ENCODE measurements at regions not wholly inside any gene's neighbourhood (a gene's known extent, or its start where the extent isn't known, plus 50 kb on each side); places are given as distances from the start of the nearest gene placed in this dataset.

DNA sequence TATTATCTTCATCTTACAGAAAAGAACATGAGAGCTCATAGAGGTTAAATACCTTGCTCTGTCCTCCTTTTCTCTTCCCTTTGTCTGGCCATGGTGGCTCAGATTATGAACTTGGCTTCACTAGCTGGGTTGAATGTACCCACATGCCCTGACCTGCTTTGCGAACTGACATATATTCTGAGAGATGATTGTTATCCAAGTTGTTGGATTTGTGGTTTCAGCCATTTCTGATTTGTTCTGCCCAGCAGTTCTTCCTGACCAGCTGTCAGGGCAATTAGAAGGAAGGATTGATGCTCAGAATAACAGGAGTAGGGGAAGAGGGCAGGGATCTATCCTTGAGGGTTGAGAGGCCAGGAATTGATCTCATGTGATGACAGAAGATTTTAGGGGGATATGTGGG is 236.8 kb upstream of the FAM98A start:
- H3K4me1 ChIP-seq (ENCODE audit: control insufficient read depth in 5 of 5, insufficient read depth in 5 of 5, low read length in 5 of 5), result no peaks in the 10 kb centered on the region
- DNase-seq (no peak), ATAC-seq (ENCODE audit: insufficient read depth, low FRiP score) (no peak)
- H3K36me3 ChIP-seq (ENCODE audit: control insufficient read depth in 4 of 4, insufficient read depth in 4 of 4, low read length in 4 of 4), result no peaks in the 10 kb centered on the region
- no peak overlapping the region for H3K4me3 ChIP-seq
- H3K27me3 ChIP-seq (ENCODE audit: control insufficient read depth in 3 of 3, insufficient read depth in 3 of 3, low read length in 2 of 3), result no peaks in the 10 kb centered on the region
- H3K27ac ChIP-seq (ENCODE audit: low read depth in 1 of 2, low read length in 1 of 2), result no peak overlapping the region
- 91 to 94% methylated on average over 1 of the region's 1 CpG for WGBS, 2 donors
- TF ChIP-seq CTCF (IDR thresholded peaks at IDR 0.05; ENCODE audit: control extremely low read depth, extremely low read depth), result no peak
- H3K9me3 ChIP-seq (ENCODE audit: control insufficient read depth in 4 of 4, insufficient read depth in 3 of 4, low read length in 3 of 4), result peaks cover 0 to 2% (median 0%) of the 10 kb centered on the region in 4 donors
- H3K9ac ChIP-seq (ENCODE audit: insufficient read depth in 1 of 2, low read length in 2 of 2), result no peak overlapping the region

DNA sequence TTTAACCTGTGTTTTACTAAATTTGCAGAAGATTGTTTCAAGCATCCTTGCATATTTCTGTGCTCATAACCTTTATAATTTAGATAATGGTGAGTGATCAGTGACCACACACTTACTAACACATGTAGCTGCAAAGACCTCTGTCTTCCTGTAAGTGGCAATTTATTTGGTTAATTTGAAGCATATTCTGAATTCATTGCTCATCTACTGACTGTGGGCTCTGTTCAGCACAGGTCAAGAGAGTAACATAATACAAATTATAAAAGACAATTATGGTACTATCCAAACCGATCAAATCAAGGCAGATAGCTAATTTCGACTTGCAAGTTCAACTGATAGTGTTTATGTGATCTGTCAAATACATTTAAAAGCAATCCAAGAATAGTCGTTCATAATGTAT is 223.9 kb upstream of the FAM98A start:
- Histone ChIP-seq H3K27me3 (ENCODE audit: control insufficient read depth in 3 of 3, insufficient read depth in 3 of 3, low read length in 2 of 3) (no peaks in the 10 kb centered on the region), H3K27ac (ENCODE audit: low read depth in 1 of 2, low read length in 1 of 2) (no peak overlapping the region), H3K36me3 (ENCODE audit: control insufficient read depth in 4 of 4, insufficient read depth in 4 of 4, low read length in 4 of 4) (no peaks in the 10 kb centered on the region), H3K9ac (ENCODE audit: insufficient read depth in 1 of 2, low read length in 2 of 2) (no peak overlapping the region), H3K4me1 (ENCODE audit: control insufficient read depth in 5 of 5, insufficient read depth in 5 of 5, low read length in 5 of 5) (no peaks in the 10 kb centered on the region), H3K4me3 (no peak overlapping the region), H3K9me3 (ENCODE audit: control insufficient read depth in 4 of 4, insufficient read depth in 3 of 4, low read length in 3 of 4) (peaks cover 0 to 1% (median 0%) of the 10 kb centered on the region in 4 donors)
- no peak for TF ChIP-seq CTCF (IDR thresholded peaks at IDR 0.05; ENCODE audit: control extremely low read depth, extremely low read depth)
- no peak for DNase-seq
- ATAC-seq (ENCODE audit: insufficient read depth, low FRiP score), result no peak
- WGBS, 2 donors, result 71 to 72% methylated on average over 3 of the region's 3 CpGs

DNA sequence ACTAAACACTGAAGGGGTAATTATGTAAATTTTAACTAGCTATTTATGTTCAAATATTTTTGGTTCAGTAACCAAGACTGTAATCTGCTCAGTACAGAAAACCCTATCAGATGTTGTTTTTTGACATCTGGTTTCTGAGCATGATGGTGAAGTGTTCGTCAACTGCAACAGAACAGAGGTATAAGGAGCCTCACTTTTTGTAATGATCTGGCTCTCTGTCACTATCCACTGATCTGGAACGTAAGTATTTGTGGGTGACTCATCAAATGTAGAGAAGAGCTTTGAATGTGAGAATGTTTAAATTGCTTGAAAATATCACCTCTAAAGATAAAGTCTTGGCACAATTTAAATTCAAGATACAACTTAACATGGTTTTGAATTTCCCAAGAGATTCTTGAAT is 213.6 kb upstream of the FAM98A start:
- 85 to 88% methylated on average over 2 of the region's 2 CpGs for WGBS, 2 donors
- no peak for TF ChIP-seq CTCF (IDR thresholded peaks at IDR 0.05; ENCODE audit: control extremely low read depth, extremely low read depth)

More for the DNA sequence above, 213.6 kb upstream of the FAM98A start:
- ATAC-seq (ENCODE audit: insufficient read depth, low FRiP score) (no peak), DNase-seq (no peak)
- Histone ChIP-seq H3K4me1 (ENCODE audit: control insufficient read depth in 5 of 5, insufficient read depth in 5 of 5, low read length in 5 of 5) (peaks cover 0 to 5% (median 0%) of the 10 kb centered on the region in 5 donors), H3K27me3 (ENCODE audit: control insufficient read depth in 3 of 3, insufficient read depth in 3 of 3, low read length in 2 of 3) (no peaks in the 10 kb centered on the region), H3K9ac (ENCODE audit: insufficient read depth in 1 of 2, low read length in 2 of 2) (no peak overlapping the region), H3K9me3 (ENCODE audit: control insufficient read depth in 4 of 4, insufficient read depth in 3 of 4, low read length in 3 of 4) (no peaks in the 10 kb centered on the region), H3K36me3 (ENCODE audit: control insufficient read depth in 4 of 4, insufficient read depth in 4 of 4, low read length in 4 of 4) (no peaks in the 10 kb centered on the region), H3K27ac (ENCODE audit: low read depth in 1 of 2, low read length in 1 of 2) (no peak overlapping the region), H3K4me3 (no peak overlapping the region)

Measured in lung (tissue), 11 donors.